Activated T-helper 2 cell treated with anti-CD3 and anti-CD28 coated beads, Interferon-gamma antibody, Interleukin-2, Interleukin-4, amounts not matched to agents 10 μg/mL and 5 μg/mL and 100 μg/mL, durations not matched to agents 14 hours and 24 hours and 36 hours (primary cell): ENCODE measurements at regions not wholly inside any gene's neighbourhood (a gene's known extent, or its start where the extent isn't known, plus 50 kb on each side); places are given as distances from the start of the nearest gene placed in this dataset.

Experiments
- DNase-seq: peaks from one replicate; pipeline ENCODE4 v3.0.0; 2021; ENCODE audit warnings: low spot score
- H3K27ac Mint-ChIP-seq: one replicate; pipeline ENCODE4 v1.8.0; 2021; ENCODE audit warnings: mixed read lengths
- H3K27me3 Mint-ChIP-seq: one replicate; pipeline ENCODE4 v1.8.0; 2021; ENCODE audit warnings: low read depth, mixed read lengths
- H3K36me3 Mint-ChIP-seq: one replicate; pipeline ENCODE4 v1.8.0; 2021; ENCODE audit warnings: low read depth, mixed read lengths
- H3K4me1 Mint-ChIP-seq: one replicate; pipeline ENCODE4 v1.8.0; 2021; ENCODE audit warnings: low read depth, mixed read lengths
- H3K4me3 Mint-ChIP-seq: one replicate; pipeline ENCODE4 v1.8.0; 2021; ENCODE audit warnings: low read depth, mild to moderate bottlenecking, moderate library complexity, mixed read lengths
- H3K9me3 Mint-ChIP-seq: one replicate; pipeline ENCODE4 v1.8.0; 2021; ENCODE audit warnings: mixed read lengths
- intact Hi-C: fragments of 100-400 bp; cut with micrococcal nuclease; formaldehyde crosslinking; loops from one replicate; pipeline ENCODE4 v1.15.1; 2023

DNA sequence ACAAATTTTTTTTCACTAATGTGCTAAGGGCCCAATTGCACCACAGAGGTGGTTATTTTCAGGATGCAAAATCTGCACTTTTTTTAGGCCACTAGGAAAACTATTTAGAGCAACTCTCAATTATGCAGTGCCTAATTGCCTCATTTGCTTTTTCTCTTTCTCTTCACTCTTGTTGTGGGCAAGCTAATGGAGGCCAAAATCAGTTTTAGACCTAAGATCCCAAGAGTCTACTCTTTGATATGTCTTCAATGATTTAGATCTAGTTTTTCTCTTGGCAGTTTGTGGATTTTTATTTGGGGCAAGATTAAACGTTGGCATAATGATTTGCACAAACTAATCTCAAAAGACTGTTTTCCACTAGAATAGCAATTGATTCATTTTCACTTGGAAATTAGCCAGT is 1996.9 kb downstream of the LRRC4C start:
- Mint-ChIP-seq H3K4me3 (no peak overlapping the region), H3K9me3 (peaks cover 42% of the 10 kb centered on the region), H3K36me3 (no peaks in the 10 kb centered on the region), H3K27ac (no peak overlapping the region), H3K4me1 (no peaks in the 10 kb centered on the region), H3K27me3 (no peaks in the 10 kb centered on the region)
- DNase-seq = no peak
- intact Hi-C loops = no loop called here

DNA sequence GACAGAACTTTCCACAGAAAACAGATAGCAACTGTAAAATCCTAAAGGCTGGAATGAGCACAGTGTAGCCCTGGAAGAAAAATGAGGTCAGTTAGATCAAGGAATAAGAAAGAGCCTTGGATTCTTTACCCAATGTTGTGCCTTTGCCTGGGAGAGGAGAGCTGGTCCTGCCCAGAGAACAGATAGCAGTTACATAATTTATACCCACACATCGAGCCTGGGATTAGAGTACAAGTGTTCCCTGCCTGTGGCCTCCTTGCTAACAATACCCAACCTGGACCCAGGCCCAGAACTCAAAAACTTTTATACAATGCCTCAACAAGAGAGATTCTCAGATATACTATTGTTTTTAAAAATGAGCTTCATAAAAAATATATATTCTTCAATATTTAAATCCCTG is 1998.4 kb downstream of the LRRC4C start:
- no peaks in the 10 kb centered on the region for H3K4me1 Mint-ChIP-seq
- intact Hi-C loops = no loop called here
- peaks cover 34% of the 10 kb centered on the region for H3K9me3 Mint-ChIP-seq
- no peak overlapping the region for H3K27ac Mint-ChIP-seq
- H3K4me3 Mint-ChIP-seq = no peak overlapping the region
- no peaks in the 10 kb centered on the region for H3K27me3 Mint-ChIP-seq
- DNase-seq = no peak
- no peaks in the 10 kb centered on the region for H3K36me3 Mint-ChIP-seq

DNA sequence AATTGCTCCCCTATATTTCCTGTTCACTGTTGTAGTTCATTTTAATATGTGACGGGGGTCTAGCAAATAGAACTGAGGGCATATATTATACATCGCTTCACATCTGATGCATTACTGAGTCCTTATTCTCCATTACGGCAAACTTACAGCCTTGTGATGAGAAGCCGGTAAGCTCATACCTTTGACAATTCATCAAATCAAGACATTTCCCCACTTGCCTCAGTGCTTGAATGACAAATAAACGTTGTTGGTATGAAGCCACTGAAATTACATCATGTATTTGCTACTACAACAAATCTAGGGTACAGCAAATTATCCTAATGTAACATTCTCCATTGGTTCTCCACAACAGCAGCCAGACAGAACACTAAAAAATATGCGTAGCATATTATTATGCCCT is 1999.8 kb downstream of the LRRC4C start:
- no peaks in the 10 kb centered on the region for H3K36me3 Mint-ChIP-seq

DNA sequence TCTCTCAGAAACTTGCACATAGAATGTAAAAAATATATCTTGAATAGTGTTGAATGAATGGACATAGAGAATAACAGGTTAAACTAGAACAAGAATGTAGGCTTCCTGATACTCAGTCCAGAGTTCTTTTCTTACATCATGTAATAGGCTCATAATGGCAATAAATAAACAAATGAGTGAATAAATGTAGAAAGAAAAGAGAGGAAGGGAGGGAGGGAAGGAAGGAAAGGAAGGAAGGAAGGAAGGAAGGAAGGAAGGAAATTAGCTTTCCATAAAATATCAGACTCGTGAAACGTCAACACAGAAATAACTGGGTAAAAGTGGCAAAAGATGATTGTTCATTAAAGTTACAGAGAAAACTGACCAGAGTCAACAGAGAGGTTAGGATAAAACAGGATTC is 2001.0 kb downstream of the LRRC4C start:
- Mint-ChIP-seq H3K36me3 (no peaks in the 10 kb centered on the region), H3K27me3 (no peaks in the 10 kb centered on the region)

More for the DNA sequence above, 1999.8 kb downstream of the LRRC4C start:
- Mint-ChIP-seq H3K27ac (no peak overlapping the region), H3K27me3 (no peaks in the 10 kb centered on the region), H3K4me3 (no peak overlapping the region), H3K9me3 (peaks cover 25% of the 10 kb centered on the region), H3K4me1 (no peaks in the 10 kb centered on the region)
- DNase-seq = no peak
- intact Hi-C loops = no loop called here

DNA sequence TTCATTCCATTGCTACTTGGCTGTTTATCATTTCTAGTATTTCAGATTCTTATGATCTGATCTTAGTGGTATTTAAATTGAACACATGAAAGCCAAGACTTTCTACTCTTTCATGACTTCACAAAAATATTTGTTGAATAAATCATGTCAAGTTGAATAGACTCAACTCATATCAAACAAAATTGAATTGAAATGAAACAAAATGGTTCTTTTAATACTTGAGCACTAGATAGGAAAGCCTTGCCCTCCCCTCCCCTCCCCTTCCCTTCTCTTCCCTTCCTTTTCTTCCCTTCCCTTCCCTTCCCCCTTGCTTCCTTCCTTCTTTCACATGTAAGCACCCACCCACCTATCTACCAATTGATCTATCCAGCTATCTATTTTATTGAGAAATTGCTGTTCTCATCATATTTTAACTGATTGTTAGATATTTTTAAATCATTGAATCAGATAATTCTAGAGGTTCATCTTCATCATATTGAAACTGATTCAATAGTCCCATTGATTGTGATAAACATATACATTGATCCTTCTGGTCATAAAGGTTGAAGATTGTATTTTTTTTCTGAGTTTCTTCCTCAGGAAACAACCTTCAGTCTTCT is 2015.9 kb downstream of the LRRC4C start:
- Mint-ChIP-seq H3K9me3 (peaks cover 23% of the 10 kb centered on the region), H3K4me1 (no peaks in the 10 kb centered on the region), H3K36me3 (no peaks in the 10 kb centered on the region), H3K27me3 (no peaks in the 10 kb centered on the region), H3K4me3 (no peak overlapping the region), H3K27ac (no peak overlapping the region)
- intact Hi-C loops = no loop called here
- no peak for DNase-seq

More for the DNA sequence above, 2001.0 kb downstream of the LRRC4C start:
- Mint-ChIP-seq H3K27ac (no peak overlapping the region), H3K4me3 (no peak overlapping the region), H3K9me3 (peaks cover 25% of the 10 kb centered on the region), H3K4me1 (no peaks in the 10 kb centered on the region)
- DNase-seq = no peak
- intact Hi-C loops = no loop called here

DNA sequence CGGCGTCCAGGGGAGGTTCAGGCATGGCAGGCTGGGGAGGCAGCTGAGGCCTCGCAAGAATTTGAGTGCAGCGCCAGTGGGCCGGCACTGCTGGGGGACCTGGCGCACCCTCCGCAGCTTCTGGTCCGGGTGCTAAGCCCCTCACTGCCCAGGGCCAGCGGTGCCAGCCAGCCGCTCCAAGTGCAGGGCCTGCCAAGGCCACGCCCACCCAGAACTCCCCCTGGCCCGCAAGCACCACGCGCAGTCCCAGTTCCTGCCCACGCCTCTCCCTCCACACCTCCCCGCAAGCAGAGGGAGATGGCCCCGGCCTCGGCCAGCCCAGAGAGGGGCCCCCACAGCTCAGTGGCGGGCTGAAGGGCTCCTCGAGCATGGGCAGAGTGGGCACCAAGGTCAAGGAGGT is 2017.3 kb downstream of the LRRC4C start:
- Mint-ChIP-seq H3K27ac (no peak overlapping the region), H3K36me3 (no peaks in the 10 kb centered on the region), H3K27me3 (no peaks in the 10 kb centered on the region), H3K4me1 (no peaks in the 10 kb centered on the region), H3K4me3 (no peak overlapping the region), H3K9me3 (peaks cover 27% of the 10 kb centered on the region)
- intact Hi-C loops = no loop called here
- no peak for DNase-seq

DNA sequence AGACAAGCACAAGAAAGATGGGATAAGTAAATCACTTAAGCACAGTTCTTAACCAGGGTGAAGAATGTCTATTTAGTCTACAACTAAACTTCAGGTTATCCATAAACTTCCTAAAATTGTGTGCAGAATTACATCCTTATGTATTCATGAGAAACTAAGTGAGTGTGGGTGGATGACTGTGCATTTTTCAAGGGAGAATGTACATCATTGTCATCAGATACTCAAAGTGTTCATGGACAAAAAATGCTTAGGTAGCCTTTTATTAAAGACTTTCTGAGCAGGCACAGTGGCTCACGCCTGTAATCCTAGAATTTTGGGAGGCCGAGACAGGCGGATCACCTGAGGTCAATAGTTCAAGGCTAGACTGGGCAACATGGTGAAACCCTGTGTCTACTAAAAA is 2023.8 kb downstream of the LRRC4C start:
- no peak overlapping the region for H3K27ac Mint-ChIP-seq

DNA sequence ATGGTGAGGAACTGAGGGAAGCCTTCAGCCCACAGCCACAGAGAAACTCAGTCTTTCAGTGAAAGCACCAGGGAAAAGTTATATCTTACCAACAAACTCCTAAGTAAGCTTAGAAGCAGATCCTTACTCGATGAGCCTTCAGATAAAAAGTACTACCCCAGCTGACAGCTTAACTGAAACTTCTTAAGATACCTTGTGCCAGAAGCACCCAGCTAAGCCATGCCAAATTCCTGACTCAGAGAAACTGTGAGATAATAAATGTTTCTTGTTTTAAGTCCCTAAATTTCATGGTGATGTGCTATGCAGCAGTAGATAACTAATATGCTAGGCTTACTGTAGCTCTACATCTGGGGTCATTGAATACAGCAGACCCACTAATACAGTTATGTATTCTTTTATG is 2025.0 kb downstream of the LRRC4C start:
- no peaks in the 10 kb centered on the region for H3K36me3 Mint-ChIP-seq

More for the DNA sequence above, 2023.8 kb downstream of the LRRC4C start:
- DNase-seq = no peak
- Mint-ChIP-seq H3K4me1 (no peaks in the 10 kb centered on the region), H3K4me3 (no peak overlapping the region), H3K9me3 (peaks cover 27% of the 10 kb centered on the region), H3K36me3 (no peaks in the 10 kb centered on the region), H3K27me3 (no peaks in the 10 kb centered on the region)
- intact Hi-C loops = no loop called here

DNA sequence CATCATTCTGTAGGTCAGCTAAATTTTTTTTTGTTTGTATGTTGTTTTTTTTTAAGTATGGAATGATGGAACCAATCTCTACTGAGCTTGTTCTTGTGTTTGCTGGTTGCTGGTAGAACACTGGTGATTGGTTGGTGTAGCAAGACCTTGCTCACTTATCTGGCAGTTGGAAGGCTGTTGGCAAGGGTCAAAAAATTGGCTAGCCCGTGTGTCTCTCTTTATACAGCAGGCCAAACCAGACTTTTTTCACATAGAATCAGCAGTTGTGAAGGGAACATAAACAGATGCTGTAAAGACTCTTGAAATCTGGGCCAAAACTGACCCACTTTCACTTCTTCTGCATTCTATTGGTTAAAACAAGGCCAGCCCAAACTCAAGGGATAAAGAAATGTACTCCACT is 2026.5 kb downstream of the LRRC4C start:
- Mint-ChIP-seq H3K9me3 (peaks cover 12% of the 10 kb centered on the region), H3K36me3 (no peaks in the 10 kb centered on the region), H3K4me3 (no peak overlapping the region), H3K27ac (no peak overlapping the region), H3K4me1 (no peaks in the 10 kb centered on the region), H3K27me3 (no peaks in the 10 kb centered on the region)
- no peak for DNase-seq
- intact Hi-C loops = no loop called here

More for the DNA sequence above, 2025.0 kb downstream of the LRRC4C start:
- DNase-seq = no peak
- no peaks in the 10 kb centered on the region for H3K27me3 Mint-ChIP-seq
- H3K27ac Mint-ChIP-seq = no peak overlapping the region
- no peaks in the 10 kb centered on the region for H3K4me1 Mint-ChIP-seq
- no peak overlapping the region for H3K4me3 Mint-ChIP-seq
- intact Hi-C loops = no loop called here
- peaks cover 21% of the 10 kb centered on the region for H3K9me3 Mint-ChIP-seq

DNA sequence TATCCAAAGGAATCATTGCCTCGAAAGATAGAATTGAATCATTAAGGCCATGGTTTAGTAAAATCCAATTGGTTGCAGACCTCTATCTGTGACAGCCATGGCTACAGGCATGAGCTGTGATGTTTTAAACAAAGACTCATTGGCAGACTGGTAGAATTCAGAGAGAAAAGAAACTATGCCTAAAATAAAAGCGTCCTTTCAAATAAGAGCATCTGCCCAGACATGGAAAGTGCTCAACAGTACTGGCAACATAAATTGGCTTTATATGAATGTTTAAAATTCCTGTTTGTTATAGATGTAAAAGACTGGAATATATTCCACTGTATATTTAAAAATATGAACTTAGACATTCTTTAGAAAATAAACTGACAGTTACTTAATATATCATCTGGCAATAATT is 2034.2 kb downstream of the LRRC4C start:
- Mint-ChIP-seq H3K27ac (no peak overlapping the region), H3K27me3 (no peaks in the 10 kb centered on the region), H3K36me3 (no peaks in the 10 kb centered on the region), H3K4me3 (no peak overlapping the region), H3K9me3 (peaks cover 7% of the 10 kb centered on the region), H3K4me1 (no peaks in the 10 kb centered on the region)
- intact Hi-C loops = no loop called here
- no peak for DNase-seq

DNA sequence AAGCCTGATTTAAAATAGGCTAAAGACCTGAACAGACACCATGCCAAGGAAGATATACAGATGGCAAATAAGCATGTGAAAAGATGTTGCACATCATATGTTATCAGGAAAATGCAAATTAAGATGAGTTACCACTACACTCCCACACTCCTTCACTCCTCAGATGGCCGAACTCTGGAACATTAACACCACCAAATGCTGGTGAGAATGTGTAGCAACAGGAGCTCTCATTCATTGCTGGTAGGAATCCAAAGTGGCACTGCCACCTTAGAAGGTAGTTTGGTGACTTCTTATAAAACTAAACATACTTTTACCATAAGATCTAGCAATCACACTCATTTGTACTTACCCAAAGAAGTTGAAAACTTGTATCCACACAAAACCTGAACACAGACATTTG is 2047.3 kb downstream of the LRRC4C start:
- H3K4me1 Mint-ChIP-seq = no peaks in the 10 kb centered on the region
- no peaks in the 10 kb centered on the region for H3K27me3 Mint-ChIP-seq
- no peak for DNase-seq
- H3K9me3 Mint-ChIP-seq = peaks cover 27% of the 10 kb centered on the region
- H3K36me3 Mint-ChIP-seq = no peaks in the 10 kb centered on the region
- no peak overlapping the region for H3K4me3 Mint-ChIP-seq
- no peak overlapping the region for H3K27ac Mint-ChIP-seq
- intact Hi-C loops = no loop called here

DNA sequence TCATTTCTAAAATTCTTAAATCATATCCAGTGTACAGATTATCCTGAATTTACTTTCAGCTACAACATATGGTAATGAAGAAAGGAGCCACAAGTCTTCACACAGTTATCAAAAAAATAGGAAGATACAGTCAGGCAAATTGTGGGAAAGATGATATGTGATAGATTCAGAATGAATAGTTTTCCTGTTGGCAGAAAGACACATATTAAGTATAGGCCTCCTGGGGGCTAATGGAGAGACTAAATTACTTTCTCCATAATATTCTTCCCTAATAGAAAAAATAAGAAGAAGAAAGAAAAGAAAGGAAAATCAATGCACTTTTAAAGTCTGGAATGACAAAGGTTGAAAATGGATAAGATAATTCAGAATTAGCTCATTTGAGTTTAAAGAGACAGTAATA is 2073.5 kb downstream of the LRRC4C start:
- H3K27ac Mint-ChIP-seq = no peak overlapping the region
- H3K4me3 Mint-ChIP-seq = no peak overlapping the region
- H3K27me3 Mint-ChIP-seq = no peaks in the 10 kb centered on the region
- no peaks in the 10 kb centered on the region for H3K36me3 Mint-ChIP-seq
- DNase-seq = no peak
- intact Hi-C loops = no loop called here
- H3K4me1 Mint-ChIP-seq = no peaks in the 10 kb centered on the region
- H3K9me3 Mint-ChIP-seq = peaks cover 12% of the 10 kb centered on the region

DNA sequence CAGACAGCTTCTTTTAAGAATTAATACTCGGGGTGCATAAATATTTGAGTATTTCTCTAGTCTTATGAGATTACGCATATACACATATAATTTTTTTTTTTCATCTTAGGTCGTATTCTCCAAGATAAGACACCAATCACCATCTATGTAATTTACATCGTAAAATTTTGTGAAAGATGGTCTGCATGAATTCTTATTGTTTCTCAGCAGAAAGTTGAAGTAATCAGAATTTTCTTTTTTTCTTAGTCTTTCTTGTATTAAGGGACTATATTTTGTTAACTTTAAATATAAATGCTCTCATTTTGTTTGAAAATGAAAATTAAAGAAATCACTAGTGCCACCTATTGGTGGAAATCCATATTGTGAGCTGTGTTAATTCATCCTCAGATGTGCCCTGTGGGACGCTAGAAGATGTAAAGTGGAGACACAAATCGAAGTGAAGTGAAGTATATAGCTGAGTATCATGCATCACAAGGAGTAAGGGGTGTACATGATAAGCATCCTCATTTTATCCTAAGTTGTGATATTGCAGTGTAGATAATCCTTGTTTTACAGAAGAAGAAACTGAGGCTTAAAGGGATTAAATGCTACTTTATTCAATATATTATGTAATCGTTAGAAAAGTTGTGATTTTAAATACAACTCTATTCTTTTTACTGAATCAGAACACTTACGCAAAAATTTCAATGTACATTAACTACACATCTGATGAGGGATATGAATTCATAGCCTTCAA is 2084.3 kb downstream of the LRRC4C start:
- no peaks in the 10 kb centered on the region for H3K27me3 Mint-ChIP-seq
- H3K27ac Mint-ChIP-seq = no peak overlapping the region
- intact Hi-C loops = no loop called here
- peaks cover 3% of the 10 kb centered on the region for H3K4me1 Mint-ChIP-seq
- no peak for DNase-seq
- no peaks in the 10 kb centered on the region for H3K9me3 Mint-ChIP-seq
- no peaks in the 10 kb centered on the region for H3K36me3 Mint-ChIP-seq
- no peak overlapping the region for H3K4me3 Mint-ChIP-seq
